ENCODE measurements at regions not wholly inside any gene's neighbourhood (a gene's known extent, or its start where the extent isn't known, plus 50 kb on each side); places are given as distances from the start of the nearest gene placed in this dataset.
"Not testable (repeated sequence)": the region's sequence is repeated elsewhere in the genome, so short reads cannot be mapped to it uniquely, and the experiment has no call there.

DNA sequence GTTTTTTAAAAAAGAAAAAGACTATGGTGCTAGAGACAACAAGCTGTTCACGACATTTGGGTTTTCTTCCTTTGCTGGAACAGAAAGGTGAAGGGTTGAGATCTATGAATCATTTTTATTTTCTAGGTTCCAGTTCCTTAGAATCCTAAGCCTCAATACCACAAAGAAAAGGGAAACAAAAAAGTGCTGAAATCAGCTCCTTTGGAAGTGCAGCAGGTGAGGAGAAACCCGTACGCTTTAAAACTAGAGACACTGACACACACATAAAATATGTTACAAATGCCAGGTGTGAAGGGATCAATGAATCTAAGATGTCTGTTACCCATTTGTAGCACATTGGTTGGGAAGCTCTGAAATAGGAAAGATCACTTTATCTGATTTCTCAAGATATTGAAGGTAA, 125.2 kb downstream of the AREG start:
- peaks cover 28% of the 10 kb centered on the region for H3K9me3 Mint-ChIP-seq (ENCODE audit: unreplicated experiment)
- no TSS peak for BruUV-seq (replicated peaks)
- CTCF ChIA-PET, result interaction anchor here (1.1 kb wide), 1 partner anchor 9 kb away, joined by 3 read pairs; no protein-coding TSS in a partner anchor

DNA sequence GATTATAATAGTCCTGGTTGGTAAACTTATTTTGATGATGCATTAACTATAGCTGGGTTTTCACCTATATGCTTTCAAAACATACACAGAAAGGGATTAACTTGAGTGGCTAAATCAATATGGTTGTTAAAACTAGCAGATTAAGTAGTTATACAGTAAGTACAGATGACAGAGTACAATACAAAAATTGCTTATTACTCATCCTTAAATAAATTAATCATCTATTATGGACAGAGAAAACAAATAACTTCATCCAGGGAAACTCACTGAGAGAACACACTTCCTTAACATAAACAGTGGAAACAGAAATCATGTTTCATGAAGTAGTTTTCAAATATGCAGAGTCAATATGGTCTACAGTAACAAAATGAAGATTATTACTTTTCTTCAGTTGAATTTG, 133.4 kb downstream of the AREG start:
- peaks cover 10% of the 10 kb centered on the region for H3K4me1 Mint-ChIP-seq (ENCODE audit: low read depth, unreplicated experiment)

More for the DNA sequence above, 125.2 kb downstream of the AREG start:
- POLR2A ChIA-PET, result interaction anchor here (0.5 kb wide), 1 partner anchor 381 kb away, joined by 6 read pairs; no protein-coding TSS in a partner anchor
- Histone ChIP-seq H3K4me1 (no peaks in the 10 kb centered on the region), H3K36me3 (ENCODE audit: control insufficient read depth, insufficient read depth, low read length) (no peaks in the 10 kb centered on the region), H3K9me3 (peaks cover 6% of the 10 kb centered on the region; the same call in 1 of the 2 replicates), H3K4me3 (ENCODE audit: low read depth, low read length) (no peak overlapping the region), H3K27me3 (replicated peaks; ENCODE audit: control insufficient read depth, insufficient read depth, low read length) (no peaks in the 10 kb centered on the region)
- TF ChIP-seq, protein P1, sequence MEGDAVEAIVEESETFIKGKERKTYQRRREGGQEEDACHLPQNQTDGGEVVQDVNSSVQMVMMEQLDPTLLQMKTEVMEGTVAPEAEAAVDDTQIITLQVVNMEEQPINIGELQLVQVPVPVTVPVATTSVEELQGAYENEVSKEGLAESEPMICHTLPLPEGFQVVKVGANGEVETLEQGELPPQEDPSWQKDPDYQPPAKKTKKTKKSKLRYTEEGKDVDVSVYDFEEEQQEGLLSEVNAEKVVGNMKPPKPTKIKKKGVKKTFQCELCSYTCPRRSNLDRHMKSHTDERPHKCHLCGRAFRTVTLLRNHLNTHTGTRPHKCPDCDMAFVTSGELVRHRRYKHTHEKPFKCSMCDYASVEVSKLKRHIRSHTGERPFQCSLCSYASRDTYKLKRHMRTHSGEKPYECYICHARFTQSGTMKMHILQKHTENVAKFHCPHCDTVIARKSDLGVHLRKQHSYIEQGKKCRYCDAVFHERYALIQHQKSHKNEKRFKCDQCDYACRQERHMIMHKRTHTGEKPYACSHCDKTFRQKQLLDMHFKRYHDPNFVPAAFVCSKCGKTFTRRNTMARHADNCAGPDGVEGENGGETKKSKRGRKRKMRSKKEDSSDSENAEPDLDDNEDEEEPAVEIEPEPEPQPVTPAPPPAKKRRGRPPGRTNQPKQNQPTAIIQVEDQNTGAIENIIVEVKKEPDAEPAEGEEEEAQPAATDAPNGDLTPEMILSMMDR (IDR thresholded peaks at IDR 0.05; ENCODE audit: insufficient read depth in 1 of 2, low read depth in 1 of 2, low read length in 1 of 2, severe bottlenecking in 1 of 2, unreplicated experiment in 1 of 2), result no peak
- DNase-seq, result no peak
- H3K4me3 Mint-ChIP-seq (ENCODE audit: unreplicated experiment), result no peak overlapping the region
- H3K27ac Mint-ChIP-seq (ENCODE audit: unreplicated experiment), result no peak overlapping the region
- intact Hi-C loops (cut with micrococcal nuclease; ENCODE audit: unreplicated experiment), result no loop called here
- no peaks in the 10 kb centered on the region for H3K27me3 Mint-ChIP-seq (ENCODE audit: insufficient read depth, unreplicated experiment)
- no peaks in the 10 kb centered on the region for H3K4me1 Mint-ChIP-seq (ENCODE audit: low read depth, unreplicated experiment)
- H3K36me3 Mint-ChIP-seq (ENCODE audit: insufficient read depth, unreplicated experiment), result peaks cover 6% of the 10 kb centered on the region

DNA sequence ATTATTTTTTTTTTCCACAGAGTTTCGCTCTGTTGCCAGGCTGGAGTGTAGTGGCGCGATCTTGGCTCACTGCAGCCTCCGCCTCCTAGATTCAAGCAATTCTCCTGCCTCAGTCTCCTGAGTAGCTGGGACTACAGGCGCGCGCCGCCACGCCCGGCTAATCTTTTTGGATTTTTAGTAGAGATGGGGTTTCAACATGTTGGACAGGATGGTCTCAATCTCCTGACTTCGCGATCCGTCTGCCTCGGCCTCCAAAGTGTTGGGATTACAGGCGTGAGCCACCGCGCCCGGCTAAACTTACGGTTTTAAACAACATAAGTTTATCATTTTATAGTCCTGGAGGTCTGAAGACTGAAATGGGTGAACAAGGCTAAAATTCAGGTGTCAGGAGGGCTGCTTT, 133.9 kb downstream of the AREG start:
- H3K4me1 ChIP-seq, result peaks cover 23% of the 10 kb centered on the region
- H3K27ac Mint-ChIP-seq (ENCODE audit: unreplicated experiment); H3K4me3 Mint-ChIP-seq (ENCODE audit: unreplicated experiment); H3K27me3 Mint-ChIP-seq (ENCODE audit: insufficient read depth, unreplicated experiment); BruUV-seq (replicated peaks); H3K4me3 ChIP-seq (ENCODE audit: low read depth, low read length); intact Hi-C loops (cut with micrococcal nuclease; ENCODE audit: unreplicated experiment); POLR2A ChIA-PET; DNase-seq; H3K36me3 ChIP-seq (ENCODE audit: control insufficient read depth, insufficient read depth, low read length); H3K36me3 Mint-ChIP-seq (ENCODE audit: insufficient read depth, unreplicated experiment); H3K9me3 ChIP-seq; CTCF ChIA-PET; H3K27me3 ChIP-seq (replicated peaks; ENCODE audit: control insufficient read depth, insufficient read depth, low read length): not testable (repeated sequence)
- H3K9me3 Mint-ChIP-seq (ENCODE audit: unreplicated experiment), result peaks cover 16% of the 10 kb centered on the region
- H3K4me1 Mint-ChIP-seq (ENCODE audit: low read depth, unreplicated experiment), result peaks cover 15% of the 10 kb centered on the region

More for the DNA sequence above, 133.4 kb downstream of the AREG start:
- H3K4me3 Mint-ChIP-seq (ENCODE audit: unreplicated experiment), result no peak overlapping the region
- H3K36me3 ChIP-seq (ENCODE audit: control insufficient read depth, insufficient read depth, low read length), result no peaks in the 10 kb centered on the region
- TF ChIP-seq, protein P1 (IDR thresholded peaks at IDR 0.05; ENCODE audit: insufficient read depth in 1 of 2, low read depth in 1 of 2, low read length in 1 of 2, severe bottlenecking in 1 of 2, unreplicated experiment in 1 of 2), result no peak
- no TSS peak for BruUV-seq (replicated peaks)
- CTCF ChIA-PET, result no interaction called here
- H3K36me3 Mint-ChIP-seq (ENCODE audit: insufficient read depth, unreplicated experiment), result peaks cover 6% of the 10 kb centered on the region
- no peak overlapping the region for H3K4me3 ChIP-seq (ENCODE audit: low read depth, low read length)
- no peaks in the 10 kb centered on the region for H3K27me3 ChIP-seq (replicated peaks; ENCODE audit: control insufficient read depth, insufficient read depth, low read length)
- H3K9me3 ChIP-seq, result no peaks in the 10 kb centered on the region
- H3K27me3 Mint-ChIP-seq (ENCODE audit: insufficient read depth, unreplicated experiment), result no peaks in the 10 kb centered on the region
- DNase-seq, result no peak
- H3K4me1 ChIP-seq, result peaks cover 18% of the 10 kb centered on the region
- no peak overlapping the region for H3K27ac Mint-ChIP-seq (ENCODE audit: unreplicated experiment)
- POLR2A ChIA-PET, result no interaction called here
- intact Hi-C loops (cut with micrococcal nuclease; ENCODE audit: unreplicated experiment), result no loop called here
- H3K9me3 Mint-ChIP-seq (ENCODE audit: unreplicated experiment), result peaks cover 16% of the 10 kb centered on the region
